GM12875 (cell line): ENCODE measurements at regions not wholly inside any gene's neighbourhood (a gene's known extent, or its start where the extent isn't known, plus 50 kb on each side); places are given as distances from the start of the nearest gene placed in this dataset.

ENCODE experiments used
- H3K4me3 ChIP-seq: one replicate; pipeline ENCODE4 v1.5.1; 2011; ENCODE audit warnings: low read depth, low read length, control low read depth
- TF ChIP-seq, protein P1 (sequence below): IDR thresholded peaks from 2 replicates; pipeline ENCODE4 v1.5.1; 2011; ENCODE audit warnings: low read depth, mild to moderate bottlenecking, control low read depth, inconsistent platforms, low read length, moderate library complexity, borderline replicate concordance; ENCODE audit not compliant: insufficient read depth

DNA sequence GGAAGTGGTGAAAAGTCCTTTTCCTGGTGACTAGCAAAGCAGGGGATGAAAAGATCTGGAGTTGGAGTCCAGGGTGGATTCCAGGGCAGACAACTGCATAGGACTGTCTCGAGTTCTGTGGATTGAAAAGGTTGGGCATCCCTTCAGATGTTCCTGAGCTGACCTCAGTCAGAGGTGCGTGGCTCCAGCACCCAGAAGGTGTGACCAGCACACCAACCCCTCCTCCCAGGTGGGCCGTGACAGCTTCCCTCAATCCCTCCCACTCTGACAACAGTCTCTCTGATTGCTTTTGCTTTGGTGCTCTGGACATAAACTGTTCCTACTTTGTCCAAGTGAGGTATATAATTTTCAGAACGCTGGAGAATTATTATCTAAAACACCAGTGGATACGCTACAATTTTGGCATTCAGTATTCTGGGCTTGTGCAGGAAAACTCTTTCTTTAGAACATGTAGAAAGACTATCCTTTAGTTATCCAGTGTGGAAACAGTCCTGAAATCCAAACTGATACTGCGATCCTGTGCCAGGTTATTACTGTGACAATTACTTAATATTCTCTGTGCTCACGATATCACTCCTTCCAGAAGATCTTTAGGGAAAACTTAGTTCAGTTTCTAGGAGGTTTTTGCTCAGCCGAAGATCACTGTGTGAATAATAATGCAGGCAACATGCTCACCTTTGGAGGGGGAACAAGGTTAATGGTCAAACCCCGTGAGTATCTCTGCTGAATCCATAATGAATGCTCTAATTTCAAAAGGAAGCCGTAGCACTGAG, 87.9 kb downstream of the DAD1 start:
- H3K4me3 ChIP-seq, result no peak overlapping the region
- TF ChIP-seq, protein P1, sequence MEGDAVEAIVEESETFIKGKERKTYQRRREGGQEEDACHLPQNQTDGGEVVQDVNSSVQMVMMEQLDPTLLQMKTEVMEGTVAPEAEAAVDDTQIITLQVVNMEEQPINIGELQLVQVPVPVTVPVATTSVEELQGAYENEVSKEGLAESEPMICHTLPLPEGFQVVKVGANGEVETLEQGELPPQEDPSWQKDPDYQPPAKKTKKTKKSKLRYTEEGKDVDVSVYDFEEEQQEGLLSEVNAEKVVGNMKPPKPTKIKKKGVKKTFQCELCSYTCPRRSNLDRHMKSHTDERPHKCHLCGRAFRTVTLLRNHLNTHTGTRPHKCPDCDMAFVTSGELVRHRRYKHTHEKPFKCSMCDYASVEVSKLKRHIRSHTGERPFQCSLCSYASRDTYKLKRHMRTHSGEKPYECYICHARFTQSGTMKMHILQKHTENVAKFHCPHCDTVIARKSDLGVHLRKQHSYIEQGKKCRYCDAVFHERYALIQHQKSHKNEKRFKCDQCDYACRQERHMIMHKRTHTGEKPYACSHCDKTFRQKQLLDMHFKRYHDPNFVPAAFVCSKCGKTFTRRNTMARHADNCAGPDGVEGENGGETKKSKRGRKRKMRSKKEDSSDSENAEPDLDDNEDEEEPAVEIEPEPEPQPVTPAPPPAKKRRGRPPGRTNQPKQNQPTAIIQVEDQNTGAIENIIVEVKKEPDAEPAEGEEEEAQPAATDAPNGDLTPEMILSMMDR, result no peak

DNA sequence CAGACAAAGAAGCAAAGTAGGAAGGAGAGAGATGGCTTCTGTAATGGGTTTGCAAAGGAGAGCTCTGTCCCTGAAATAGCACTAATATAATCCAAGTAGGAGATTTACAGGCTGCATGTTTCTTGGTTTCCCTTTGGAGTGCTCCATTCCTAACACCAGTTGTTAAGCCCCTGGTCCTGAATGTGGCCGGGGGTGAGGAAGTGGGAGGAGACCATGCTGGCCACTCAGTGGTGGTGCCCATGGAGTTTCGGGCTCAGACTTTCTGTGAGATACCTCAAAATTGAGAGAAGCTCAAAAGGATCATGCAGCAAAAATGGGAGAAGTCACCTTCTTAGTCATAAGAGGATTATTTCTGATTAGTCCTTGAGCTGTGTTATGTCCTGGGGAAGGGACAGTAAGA, 88.5 kb downstream of the DAD1 start:
- no peak overlapping the region for H3K4me3 ChIP-seq
- TF ChIP-seq, protein P1, result no peak

DNA sequence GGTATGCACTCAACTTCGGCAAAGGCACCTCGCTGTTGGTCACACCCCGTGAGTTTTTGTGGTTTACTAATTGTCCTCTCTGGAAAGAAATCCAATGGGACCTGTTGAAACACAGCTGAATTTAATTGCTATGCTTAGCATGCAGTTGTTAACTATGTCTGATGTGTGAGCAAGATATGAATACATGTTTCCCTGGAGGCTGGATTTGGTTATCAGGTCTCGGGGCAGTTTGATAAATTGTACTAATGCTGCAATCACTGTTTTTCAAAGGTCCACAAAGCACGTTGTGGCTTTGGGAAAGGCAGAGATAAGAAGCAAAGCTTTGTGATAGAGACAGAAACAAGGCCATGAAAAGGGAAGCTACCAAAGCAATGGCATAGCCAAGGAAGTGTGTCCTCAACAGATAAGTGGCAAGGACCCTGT, 91.3 kb downstream of the DAD1 start:
- H3K4me3 ChIP-seq, result no peak overlapping the region
- TF ChIP-seq, protein P1, result no peak

DNA sequence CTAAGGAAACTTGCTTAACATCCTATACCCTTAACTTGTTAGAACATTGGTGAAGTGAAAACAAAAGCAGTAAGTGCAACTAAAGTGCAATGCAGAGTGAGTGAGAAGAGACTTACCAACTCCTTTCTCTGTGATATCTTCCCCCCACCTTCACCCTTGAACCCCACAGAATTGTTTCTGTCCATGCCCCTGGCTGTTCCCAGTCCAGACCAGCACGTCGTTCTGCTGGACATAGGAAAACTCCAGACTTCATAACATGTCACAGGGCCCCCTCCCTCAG, 91.9 kb downstream of the DAD1 start:
- TF ChIP-seq, protein P1, result no peak

DNA sequence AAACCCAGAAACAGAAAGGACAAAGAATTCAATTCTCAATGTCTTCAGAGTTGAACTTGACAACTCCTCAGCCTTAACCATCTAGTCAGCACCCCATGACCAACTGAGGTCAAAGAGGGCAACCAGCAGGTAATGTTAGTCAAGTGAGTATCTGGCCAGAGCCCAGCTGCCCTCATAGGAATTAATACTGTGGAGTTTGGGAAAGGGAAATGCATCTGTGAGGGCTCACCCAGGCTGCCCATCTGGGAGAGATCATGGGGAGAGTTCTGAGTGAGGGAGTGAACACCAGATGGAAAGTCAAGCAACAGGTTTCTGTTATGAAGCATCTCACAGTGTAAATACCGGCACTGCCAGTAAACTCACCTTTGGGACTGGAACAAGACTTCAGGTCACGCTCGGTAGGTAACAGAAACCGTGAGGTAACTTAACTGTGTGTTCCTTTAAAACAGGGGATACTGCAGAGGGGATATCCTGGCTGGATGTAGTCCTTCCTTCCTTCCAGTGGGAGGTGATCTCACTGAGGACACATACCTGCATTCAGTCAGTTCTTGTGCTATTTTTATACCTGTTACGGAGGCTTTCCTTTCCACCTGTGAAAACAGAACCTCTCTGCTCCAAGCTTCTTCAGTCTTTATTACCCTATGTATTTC, 94.4 kb downstream of the DAD1 start:
- no peak overlapping the region for H3K4me3 ChIP-seq
- TF ChIP-seq, protein P1, result no peak

More for the DNA sequence above, 91.9 kb downstream of the DAD1 start:
- no peak overlapping the region for H3K4me3 ChIP-seq

DNA sequence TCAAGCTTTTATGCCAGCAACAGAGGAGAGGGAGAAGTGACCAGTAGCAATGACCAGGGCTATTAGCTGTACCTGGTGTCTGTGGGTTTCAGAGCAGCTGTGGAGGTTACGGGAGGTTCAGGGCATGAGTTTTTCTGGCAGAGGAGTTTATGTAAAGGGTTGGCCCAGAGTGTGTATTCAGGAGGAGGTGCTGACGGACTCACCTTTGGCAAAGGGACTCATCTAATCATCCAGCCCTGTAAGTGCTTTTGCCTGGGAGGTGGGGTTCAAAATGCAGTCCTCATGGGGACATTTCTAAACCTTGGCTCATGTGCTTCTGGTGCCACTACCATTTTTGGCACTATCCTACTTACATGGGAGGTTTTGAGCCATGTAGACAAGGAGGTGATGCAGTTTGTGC, 95.3 kb downstream of the DAD1 start:
- TF ChIP-seq, protein P1, result no peak
- H3K4me3 ChIP-seq, result no peak overlapping the region
